ENCODE measurements at regions not wholly inside any gene's neighbourhood (a gene's known extent, or its start where the extent isn't known, plus 50 kb on each side); places are given as distances from the start of the nearest gene placed in this dataset.

- DNase-seq, result no peak
Observed at GRCh38 chr15:93614386-93615104, 525.5 kb upstream of the RGMA start.

GRCh38 chr15:93613386-93613785, 524.4 kb upstream of the RGMA start:
- DNase-seq, result no peak

GRCh38 chr15:93612953-93613352, 523.9 kb upstream of the RGMA start:
- DNase-seq, result no peak

GRCh38 chr15:93610944-93611343, 521.9 kb upstream of the RGMA start:
- no peak for DNase-seq

- no peak for DNase-seq
Observed at GRCh38 chr15:93608643-93609148, 519.7 kb upstream of the RGMA start.

- no peak for DNase-seq
Observed at GRCh38 chr15:93603550-93603949, 514.5 kb upstream of the RGMA start.

- DNase-seq, result no peak
Observed at GRCh38 chr15:93587059-93587521, 498.1 kb upstream of the RGMA start.

GRCh38 chr15:93585012-93585411, 496.0 kb upstream of the RGMA start:
- no peak for DNase-seq

- no peak for DNase-seq
Observed at GRCh38 chr15:93583968-93584367, 495.0 kb upstream of the RGMA start.

GRCh38 chr15:93583552-93583951, 494.5 kb upstream of the RGMA start:
- DNase-seq, result no peak

GRCh38 chr15:93570527-93570926, 481.5 kb upstream of the RGMA start:
- DNase-seq, result no peak

- no peak for DNase-seq
Observed at GRCh38 chr15:93566762-93567161, 477.8 kb upstream of the RGMA start.

- no peak for DNase-seq
Observed at GRCh38 chr15:93565201-93565600, 476.2 kb upstream of the RGMA start.

GRCh38 chr15:93563218-93563617, 474.2 kb upstream of the RGMA start:
- no peak for DNase-seq

GRCh38 chr15:93562395-93563123, 473.5 kb upstream of the RGMA start:
- DNase-seq, result no peak

GRCh38 chr15:93557696-93558095, 468.7 kb upstream of the RGMA start:
- DNase-seq, result no peak

GRCh38 chr15:93553167-93553935, 464.3 kb upstream of the RGMA start:
- no peak for DNase-seq

- DNase-seq, result no peak
Observed at GRCh38 chr15:93543093-93543492, 454.1 kb upstream of the RGMA start.

GRCh38 chr15:93527374-93528050, 438.5 kb upstream of the RGMA start:
- no peak for DNase-seq

- DNase-seq, result no peak
Observed at GRCh38 chr15:93524432-93524831, 435.4 kb upstream of the RGMA start.

GRCh38 chr15:93523481-93523880, 434.5 kb upstream of the RGMA start:
- no peak for DNase-seq

GRCh38 chr15:93520206-93520605, 431.2 kb upstream of the RGMA start:
- no peak for DNase-seq

GRCh38 chr15:93519599-93519998, 430.6 kb upstream of the RGMA start:
- no peak for DNase-seq
